ENCODE measurements at regions not wholly inside any gene's neighbourhood (a gene's known extent, or its start where the extent isn't known, plus 50 kb on each side); places are given as distances from the start of the nearest gene placed in this dataset.

- H3K27ac ChIP-seq: no peak overlapping the region
These were observed 102.1 kb upstream of the TMEM168 start for GRCh38 chr7:112892263-112892662.

DNA sequence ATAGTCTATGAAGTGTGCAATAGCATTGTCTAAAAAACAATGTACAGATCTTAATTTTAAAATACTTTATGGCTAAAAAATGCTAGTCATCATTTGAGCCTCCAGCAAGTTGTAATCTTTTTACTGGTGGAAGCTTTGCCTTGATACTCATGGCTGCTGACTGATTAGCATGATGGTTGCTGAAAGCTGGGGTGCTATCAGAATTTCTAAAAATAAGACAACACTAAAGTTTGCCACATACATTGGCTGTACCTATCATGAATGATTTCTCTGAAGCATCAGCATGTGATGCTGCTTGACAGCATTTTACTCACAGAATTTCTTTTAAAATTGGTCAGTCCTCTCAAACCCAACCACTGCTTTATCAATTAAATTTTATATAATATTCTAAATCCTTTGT lies 101.5 kb upstream of the TMEM168 start:
- no peak overlapping the region for H3K4me3 ChIP-seq
- TF ChIP-seq CTCF (IDR thresholded peaks at IDR 0.05) (no peak), POLR2AphosphoS5 (IDR thresholded peaks at IDR 0.05) (no peak), POLR2A (IDR thresholded peaks at IDR 0.05) (no peak)
- ATAC-seq: no peak
- no peaks in the 10 kb centered on the region for H3K9me3 ChIP-seq
- H3K36me3 ChIP-seq: peaks cover 0 to 24% of the 10 kb centered on the region in 2 donors
- H3K4me1 ChIP-seq: no peaks in the 10 kb centered on the region
- no peak overlapping the region for H3K27ac ChIP-seq
- H3K27me3 ChIP-seq: no peaks in the 10 kb centered on the region

More at GRCh38 chr7:112892263-112892662, 102.1 kb upstream of the TMEM168 start:
- no peak for ATAC-seq
- WGBS, 2 donors (ENCODE audit: low coverage in 1 of 2): 75 to 82% methylated on average over 2 of the region's 2 CpGs
- no peak overlapping the region for H3K4me3 ChIP-seq
- no peaks in the 10 kb centered on the region for H3K4me1 ChIP-seq
- H3K27me3 ChIP-seq: no peaks in the 10 kb centered on the region
- TF ChIP-seq POLR2A (IDR thresholded peaks at IDR 0.05) (no peak), EP300 (IDR thresholded peaks at IDR 0.05) (no peak), CTCF (IDR thresholded peaks at IDR 0.05) (no peak), POLR2AphosphoS5 (IDR thresholded peaks at IDR 0.05) (no peak)
- no peaks in the 10 kb centered on the region for H3K9me3 ChIP-seq
- H3K36me3 ChIP-seq: peaks cover 0 to 24% of the 10 kb centered on the region in 2 donors

- Histone ChIP-seq H3K36me3 (peaks cover 0 to 24% of the 10 kb centered on the region in 2 donors), H3K27me3 (no peaks in the 10 kb centered on the region), H3K9me3 (no peaks in the 10 kb centered on the region), H3K27ac (no peak overlapping the region), H3K4me3 (no peak overlapping the region), H3K4me1 (no peaks in the 10 kb centered on the region)
- TF ChIP-seq CTCF (IDR thresholded peaks at IDR 0.05): no peak
- TF ChIP-seq POLR2A (IDR thresholded peaks at IDR 0.05): no peak
- no peak for TF ChIP-seq EP300 (IDR thresholded peaks at IDR 0.05)
- no peak for TF ChIP-seq POLR2AphosphoS5 (IDR thresholded peaks at IDR 0.05)
- no peak for ATAC-seq
- WGBS, 2 donors (ENCODE audit: low coverage in 1 of 2): 90 to 100% methylated on average over 3 to 6 of the region's 6 CpGs
These were observed 99.7 kb upstream of the TMEM168 start for GRCh38 chr7:112889834-112890438.

- Histone ChIP-seq H3K4me1 (no peaks in the 10 kb centered on the region), H3K27ac (no peak overlapping the region), H3K27me3 (no peaks in the 10 kb centered on the region), H3K36me3 (peaks cover 0 to 18% of the 10 kb centered on the region in 2 donors), H3K9me3 (no peaks in the 10 kb centered on the region), H3K4me3 (no peak overlapping the region)
- 70 to 83% methylated on average over 2 of the region's 2 CpGs for WGBS, 2 donors (ENCODE audit: low coverage in 1 of 2)
- no peak for ATAC-seq
- TF ChIP-seq EP300 (IDR thresholded peaks at IDR 0.05) (no peak), POLR2AphosphoS5 (IDR thresholded peaks at IDR 0.05) (no peak), POLR2A (IDR thresholded peaks at IDR 0.05) (no peak), CTCF (IDR thresholded peaks at IDR 0.05) (no peak)
These were observed 99.1 kb upstream of the TMEM168 start for GRCh38 chr7:112889268-112889667.

DNA sequence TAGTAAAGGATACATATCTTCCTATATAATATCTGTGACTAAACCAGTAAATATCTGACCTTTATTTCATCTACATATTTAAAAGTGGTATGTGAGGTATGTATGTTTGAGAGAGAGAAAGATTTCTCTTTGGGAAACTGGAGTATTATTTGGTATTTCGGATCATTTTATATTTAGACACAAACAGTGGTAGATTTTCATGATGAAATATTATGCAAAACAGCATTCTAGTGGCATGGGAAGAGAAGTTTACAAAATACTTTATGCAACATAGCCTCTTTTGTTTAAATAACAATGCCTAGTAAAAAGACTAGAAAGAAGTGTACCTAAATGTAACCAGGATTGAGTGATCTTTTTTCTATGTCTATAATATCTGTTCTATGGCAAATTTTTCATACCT lies 98.6 kb upstream of the TMEM168 start:
- ATAC-seq: no peak
- TF ChIP-seq CTCF (IDR thresholded peaks at IDR 0.05) (no peak), POLR2A (IDR thresholded peaks at IDR 0.05) (no peak), POLR2AphosphoS5 (IDR thresholded peaks at IDR 0.05) (no peak), EP300 (IDR thresholded peaks at IDR 0.05) (no peak)
- Histone ChIP-seq H3K27me3 (no peaks in the 10 kb centered on the region), H3K4me3 (no peak overlapping the region), H3K27ac (no peak overlapping the region), H3K4me1 (peaks cover 0 to 2% (median 0%) of the 10 kb centered on the region in 3 donors), H3K36me3 (peaks cover 0 to 13% of the 10 kb centered on the region in 2 donors), H3K9me3 (no peaks in the 10 kb centered on the region)
- 83 to 88% methylated on average over 1 of the region's 1 CpG for WGBS, 2 donors (ENCODE audit: low coverage in 1 of 2)

Measured in gastroesophageal sphincter (tissue), 4 donors.